Smooth muscle cell (in vitro differentiated cells): ENCODE measurements at regions not wholly inside any gene's neighbourhood (a gene's known extent, or its start where the extent isn't known, plus 50 kb on each side); places are given as distances from the start of the nearest gene placed in this dataset.

Source experiments
- DNase-seq: peaks from one replicate; lab custom pipeline; 2025; ENCODE audit not compliant: unreplicated experiment; lab: John Stamatoyannopoulos, UW
- H2AFZ ChIP-seq: fragments of 200-600 bp; sonication (generic); 2 replicates; pipeline ENCODE4 v1.6.0; 2016; ENCODE audit warnings: antibody characterized with exemption, low read depth, mild to moderate bottlenecking
- H3F3A ChIP-seq: fragments of 200-600 bp; sonication (generic); 2 replicates; pipeline ENCODE4 v1.6.0; 2017; ENCODE audit warnings: antibody characterized with exemption, low read depth
- H3K27ac ChIP-seq: fragments of 200-600 bp; sonication (generic); 2 replicates; pipeline ENCODE4 v1.5.1; 2016; ENCODE audit warnings: low read depth, mild to moderate bottlenecking
- H3K27me3 ChIP-seq: fragments of 200-600 bp; sonication (generic); 2 replicates; pipeline ENCODE4 v1.6.1; 2016; ENCODE audit warnings: low read depth, mild to moderate bottlenecking
- H3K36me3 ChIP-seq: fragments of 200-600 bp; sonication (generic); 2 replicates; pipeline ENCODE4 v1.5.1; 2016; ENCODE audit warnings: low read depth
- H3K4me1 ChIP-seq: fragments of 200-600 bp; sonication (generic); 2 replicates; pipeline ENCODE4 v1.5.1; 2016; ENCODE audit warnings: low read depth
- H3K4me2 ChIP-seq: fragments of 200-600 bp; sonication (generic); 2 replicates; pipeline ENCODE4 v1.6.0; 2016; ENCODE audit warnings: mild to moderate bottlenecking
- H3K4me3 ChIP-seq: fragments of 200-600 bp; sonication (generic); 2 replicates; pipeline ENCODE4 v1.5.1; 2016; ENCODE audit warnings: mild to moderate bottlenecking
- H3K79me2 ChIP-seq: fragments of 200-600 bp; sonication (generic); 2 replicates; pipeline ENCODE4 v1.6.0; 2016; ENCODE audit warnings: low read depth, mild to moderate bottlenecking
- H3K9ac ChIP-seq: fragments of 200-600 bp; sonication (generic); 2 replicates; pipeline ENCODE4 v1.6.0; 2016; ENCODE audit warnings: low read depth
- H3K9me3 ChIP-seq: fragments of 200-600 bp; sonication (generic); replicated peaks from 2 replicates; pipeline ENCODE4 v1.5.1; 2016; ENCODE audit warnings: low read depth
- H4K20me1 ChIP-seq: fragments of 200-600 bp; sonication (generic); 2 replicates; pipeline ENCODE4 v1.6.0; 2016; ENCODE audit warnings: low read depth
- CTCF ChIP-seq: fragments of 200-600 bp; sonication (generic); IDR thresholded peaks from 2 replicates; pipeline ENCODE4 v1.5.1; 2017; ENCODE audit warnings: borderline replicate concordance, mild to moderate bottlenecking, antibody characterized with exemption; ENCODE audit not compliant: insufficient read depth, poor library complexity, severe bottlenecking
- WGBS: methylation state at CpG from one replicate; pipeline ENCODE4 v1.1.7; 2016; ENCODE audit warnings: low lambda C conversion rate; 5-methylcytosine and 5-hydroxymethylcytosine counted together

GRCh38 chr6:132020138-132020581, 69.0 kb upstream of the CCN2 start:
- Histone ChIP-seq H3K27ac (no peak overlapping the region), H3K27me3 (no peaks in the 10 kb centered on the region), H3K9me3 (no peaks in the 10 kb centered on the region), H3K9ac (no peak overlapping the region), H3K4me1 (no peaks in the 10 kb centered on the region), H3K4me2 (no peak overlapping the region), H3K36me3 (no peaks in the 10 kb centered on the region), H3K79me2 (no peaks in the 10 kb centered on the region), H3K4me3 (no peak overlapping the region), H2AFZ (peak overlapping the region; percentile 20), H3F3A (no peaks in the 10 kb centered on the region), H4K20me1 (no peaks in the 10 kb centered on the region)
- 81% methylated on average over 6 of the region's 6 CpGs for WGBS
- no peak for DNase-seq
- TF ChIP-seq CTCF, result no peak

GRCh38 chr6:132019586-132019985, 68.4 kb upstream of the CCN2 start:
- no peak for DNase-seq
- no peaks in the 10 kb centered on the region for H3K36me3 ChIP-seq
- no peak overlapping the region for H2AFZ ChIP-seq
- H3K27ac ChIP-seq, result no peak overlapping the region
- H3K79me2 ChIP-seq, result no peaks in the 10 kb centered on the region
- H3K4me2 ChIP-seq, result no peak overlapping the region
- H4K20me1 ChIP-seq, result no peaks in the 10 kb centered on the region
- TF ChIP-seq CTCF, result no peak
- no peaks in the 10 kb centered on the region for H3F3A ChIP-seq
- no peaks in the 10 kb centered on the region for H3K4me1 ChIP-seq
- no peaks in the 10 kb centered on the region for H3K27me3 ChIP-seq
- no peaks in the 10 kb centered on the region for H3K9me3 ChIP-seq
- whole genome bisulfite sequencing, result 96% methylated on average over 1 of the region's 1 CpG
- no peak overlapping the region for H3K4me3 ChIP-seq
- H3K9ac ChIP-seq, result no peak overlapping the region

GRCh38 chr6:132017942-132018341, 66.8 kb upstream of the CCN2 start:
- no peaks in the 10 kb centered on the region for H4K20me1 ChIP-seq
- H3K27ac ChIP-seq, result no peak overlapping the region
- no peak overlapping the region for H3K9ac ChIP-seq
- no peak overlapping the region for H3K4me2 ChIP-seq
- no peaks in the 10 kb centered on the region for H3K79me2 ChIP-seq
- no peaks in the 10 kb centered on the region for H3K27me3 ChIP-seq
- H3K4me3 ChIP-seq, result no peak overlapping the region
- no peak overlapping the region for H2AFZ ChIP-seq
- WGBS, result 62% methylated on average over 3 of the region's 3 CpGs
- H3K9me3 ChIP-seq, result no peaks in the 10 kb centered on the region
- H3K4me1 ChIP-seq, result no peaks in the 10 kb centered on the region
- TF ChIP-seq CTCF, result no peak
- DNase-seq, result no peak
- H3K36me3 ChIP-seq, result no peaks in the 10 kb centered on the region
- H3F3A ChIP-seq, result no peaks in the 10 kb centered on the region

- Histone ChIP-seq H2AFZ (no peak overlapping the region), H3K4me3 (no peak overlapping the region), H3K4me1 (no peaks in the 10 kb centered on the region), H3K9ac (no peak overlapping the region), H3K27me3 (no peaks in the 10 kb centered on the region), H3K4me2 (no peak overlapping the region), H3K27ac (no peak overlapping the region), H3K9me3 (no peaks in the 10 kb centered on the region), H3K79me2 (no peaks in the 10 kb centered on the region), H3K36me3 (no peaks in the 10 kb centered on the region), H3F3A (no peaks in the 10 kb centered on the region), H4K20me1 (no peaks in the 10 kb centered on the region)
- 98% methylated on average over 1 of the region's 1 CpG for WGBS
- no peak for DNase-seq
- TF ChIP-seq CTCF, result no peak
Observed at GRCh38 chr6:132016396-132016795, 65.2 kb upstream of the CCN2 start.
